Memory B cell (primary cell): ENCODE measurements at regions not wholly inside any gene's neighbourhood (a gene's known extent, or its start where the extent isn't known, plus 50 kb on each side); places are given as distances from the start of the nearest gene placed in this dataset.

Experiments used
- ATAC-seq: fragments of 150-1000 bp; cut with Tn5 transposase; 2 replicates; pipeline ENCODE4 v1.10.0; 2021; ENCODE audit warnings: low read depth, mild to moderate bottlenecking, moderate library complexity
- DNase-seq, 2 donors: peaks; one replicate each; pipeline ENCODE4 v3.0.0; 2022; ENCODE audit warnings: low spot score in 2 of 2
- H3K27ac Mint-ChIP-seq: one replicate; pipeline ENCODE4 v1.8.0; 2022; ENCODE audit warnings: mild to moderate bottlenecking, moderate library complexity, mixed read lengths
- H3K27me3 Mint-ChIP-seq: one replicate; pipeline ENCODE4 v1.8.0; 2022; ENCODE audit warnings: mixed read lengths
- H3K36me3 Mint-ChIP-seq: one replicate; pipeline ENCODE4 v1.8.0; 2022; ENCODE audit warnings: mild to moderate bottlenecking, mixed read lengths
- H3K4me1 Mint-ChIP-seq: one replicate; pipeline ENCODE4 v1.8.0; 2022; ENCODE audit warnings: mixed read lengths
- H3K4me3 Mint-ChIP-seq: one replicate; pipeline ENCODE4 v1.8.0; 2022; ENCODE audit warnings: mild to moderate bottlenecking, moderate library complexity, mixed read lengths
- H3K9me3 Mint-ChIP-seq: one replicate; pipeline ENCODE4 v1.8.0; 2022; ENCODE audit warnings: mixed read lengths

GRCh38 chr5:145227881-145228280 lies 607.3 kb downstream of the PRELID2 start:
- Mint-ChIP-seq H3K9me3 (peaks cover 1% of the 10 kb centered on the region), H3K27ac (no peak overlapping the region), H3K4me1 (no peaks in the 10 kb centered on the region), H3K36me3 (no peaks in the 10 kb centered on the region), H3K27me3 (no peaks in the 10 kb centered on the region), H3K4me3 (no peak overlapping the region)
- no peak for DNase-seq
- ATAC-seq, result no peak

DNA sequence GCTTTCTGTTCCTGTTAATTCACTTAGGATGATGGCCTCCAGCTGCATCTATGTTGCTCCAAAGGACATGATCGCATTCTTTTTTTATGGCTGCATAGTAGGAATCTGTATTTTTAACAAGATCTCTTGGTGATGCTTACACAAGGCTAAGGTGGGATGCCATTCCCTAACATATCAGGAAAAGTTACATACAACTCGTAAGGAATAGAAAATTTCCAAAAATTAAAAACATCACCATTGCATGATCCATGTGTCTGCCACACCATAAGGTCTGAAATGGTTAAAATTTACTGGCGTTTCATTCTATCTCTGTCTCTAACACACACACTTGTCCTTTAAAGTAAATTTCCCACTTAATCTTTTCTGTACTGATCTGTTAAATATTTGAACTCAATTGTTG lies 608.4 kb downstream of the PRELID2 start:
- Mint-ChIP-seq H3K36me3 (no peaks in the 10 kb centered on the region), H3K27ac (no peak overlapping the region), H3K9me3 (peaks cover 1% of the 10 kb centered on the region), H3K27me3 (no peaks in the 10 kb centered on the region), H3K4me1 (no peaks in the 10 kb centered on the region), H3K4me3 (no peak overlapping the region)
- DNase-seq, result no peak
- ATAC-seq, result no peak

DNA sequence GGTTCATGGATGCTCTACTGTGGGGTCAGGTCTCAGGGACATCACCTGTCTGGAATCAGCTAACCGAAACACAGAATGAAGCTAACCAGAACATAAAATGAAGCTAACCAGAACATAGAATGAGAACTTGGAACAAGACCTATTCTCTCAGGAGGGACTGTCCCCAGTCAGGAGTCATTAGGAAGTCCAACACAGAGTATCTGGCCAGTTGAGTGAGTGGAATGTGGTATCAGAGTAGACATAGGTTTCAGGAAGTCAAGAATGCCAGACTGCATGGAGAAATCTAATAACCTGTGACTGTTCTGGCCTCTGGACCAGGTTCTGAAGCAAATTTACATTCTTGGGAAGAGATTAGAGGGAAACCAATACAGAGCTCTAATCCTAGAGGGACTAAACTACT lies 609.6 kb downstream of the PRELID2 start:
- Mint-ChIP-seq H3K27me3 (no peaks in the 10 kb centered on the region), H3K4me1 (no peaks in the 10 kb centered on the region), H3K27ac (no peak overlapping the region), H3K4me3 (no peak overlapping the region), H3K9me3 (no peaks in the 10 kb centered on the region), H3K36me3 (no peaks in the 10 kb centered on the region)
- ATAC-seq (no peak), DNase-seq (no peak)

- ATAC-seq, result no peak
- Mint-ChIP-seq H3K9me3 (no peaks in the 10 kb centered on the region), H3K36me3 (no peaks in the 10 kb centered on the region), H3K4me3 (no peak overlapping the region), H3K27me3 (no peaks in the 10 kb centered on the region), H3K4me1 (no peaks in the 10 kb centered on the region), H3K27ac (no peak overlapping the region)
- DNase-seq, result no peak
These were observed 611.6 kb downstream of the PRELID2 start for GRCh38 chr5:145223582-145223981.

DNA sequence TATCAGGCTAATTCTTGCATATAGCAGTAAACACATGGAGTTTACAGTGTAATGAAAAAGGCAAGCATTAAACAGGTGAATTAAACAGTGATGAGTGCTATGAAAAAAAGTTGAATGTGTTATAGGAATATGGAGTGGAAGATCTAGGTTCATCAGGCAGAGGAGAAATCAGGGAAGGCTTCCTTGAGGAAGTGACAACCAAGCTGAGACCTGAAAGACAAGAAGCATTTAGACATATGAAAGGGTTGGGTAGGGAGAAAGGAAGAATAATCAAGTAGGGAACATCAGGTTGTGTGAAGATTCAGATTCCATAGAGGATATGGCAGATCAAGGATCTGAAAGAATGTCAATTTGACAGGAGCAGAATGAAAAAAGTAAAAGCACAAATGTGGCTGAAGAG lies 612.5 kb downstream of the PRELID2 start:
- no peaks in the 10 kb centered on the region for H3K4me1 Mint-ChIP-seq
- no peak for ATAC-seq

DNA sequence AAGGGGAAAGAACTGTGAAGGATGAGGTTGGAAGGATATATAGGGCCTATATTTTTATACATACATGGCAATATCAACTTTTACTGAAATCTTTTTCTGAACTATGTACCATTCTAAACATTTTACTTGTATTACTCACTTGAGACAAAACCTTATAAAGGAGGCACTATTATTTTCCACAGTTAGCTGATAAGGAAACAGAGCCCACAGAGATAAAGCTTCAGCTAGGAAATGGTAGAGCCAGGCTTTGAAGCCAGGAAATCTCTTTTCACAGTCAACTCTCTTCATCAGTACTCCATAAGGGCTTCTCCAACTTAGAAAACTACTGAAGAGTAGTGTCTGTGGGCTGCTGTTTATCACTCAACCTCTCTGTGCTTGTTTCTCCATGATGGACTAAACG lies 613.7 kb downstream of the PRELID2 start:
- no peaks in the 10 kb centered on the region for H3K36me3 Mint-ChIP-seq
- H3K4me1 Mint-ChIP-seq, result no peaks in the 10 kb centered on the region
- no peak for DNase-seq
- H3K27me3 Mint-ChIP-seq, result no peaks in the 10 kb centered on the region
- no peak overlapping the region for H3K27ac Mint-ChIP-seq
- no peak for ATAC-seq
- H3K4me3 Mint-ChIP-seq, result no peak overlapping the region
- H3K9me3 Mint-ChIP-seq, result no peaks in the 10 kb centered on the region

More for the DNA sequence above, 612.5 kb downstream of the PRELID2 start:
- Mint-ChIP-seq H3K27ac (no peak overlapping the region), H3K27me3 (no peaks in the 10 kb centered on the region), H3K4me3 (no peak overlapping the region), H3K9me3 (no peaks in the 10 kb centered on the region), H3K36me3 (no peaks in the 10 kb centered on the region)
- no peak for DNase-seq

GRCh38 chr5:145220481-145220880 lies 614.7 kb downstream of the PRELID2 start:
- Mint-ChIP-seq H3K4me3 (no peak overlapping the region), H3K27ac (no peak overlapping the region), H3K36me3 (no peaks in the 10 kb centered on the region), H3K27me3 (no peaks in the 10 kb centered on the region), H3K4me1 (no peaks in the 10 kb centered on the region), H3K9me3 (peaks cover 1% of the 10 kb centered on the region)
- DNase-seq (no peak), ATAC-seq (no peak)

DNA sequence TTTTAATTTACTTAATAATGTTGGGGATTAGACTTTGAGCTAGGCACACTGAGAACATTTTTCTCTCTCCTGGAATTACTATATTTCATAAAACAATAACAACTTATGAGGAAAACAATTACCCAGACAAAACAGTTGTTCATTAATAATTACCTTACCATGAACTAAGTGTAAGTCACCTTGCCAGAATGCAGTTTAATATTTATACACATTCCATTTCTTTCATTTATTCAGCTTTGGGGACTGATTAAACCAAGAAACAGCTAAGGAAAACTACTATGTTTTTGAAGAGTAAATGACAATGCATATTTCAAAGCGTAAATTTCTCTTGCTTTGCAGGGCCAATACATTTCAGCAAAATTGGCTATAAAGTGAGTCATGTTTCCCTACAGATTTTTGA lies 616.2 kb downstream of the PRELID2 start:
- Mint-ChIP-seq H3K4me1 (no peaks in the 10 kb centered on the region), H3K27me3 (no peaks in the 10 kb centered on the region), H3K36me3 (no peaks in the 10 kb centered on the region), H3K9me3 (peaks cover 8% of the 10 kb centered on the region), H3K27ac (no peak overlapping the region), H3K4me3 (no peak overlapping the region)
- DNase-seq (no peak), ATAC-seq (no peak)

DNA sequence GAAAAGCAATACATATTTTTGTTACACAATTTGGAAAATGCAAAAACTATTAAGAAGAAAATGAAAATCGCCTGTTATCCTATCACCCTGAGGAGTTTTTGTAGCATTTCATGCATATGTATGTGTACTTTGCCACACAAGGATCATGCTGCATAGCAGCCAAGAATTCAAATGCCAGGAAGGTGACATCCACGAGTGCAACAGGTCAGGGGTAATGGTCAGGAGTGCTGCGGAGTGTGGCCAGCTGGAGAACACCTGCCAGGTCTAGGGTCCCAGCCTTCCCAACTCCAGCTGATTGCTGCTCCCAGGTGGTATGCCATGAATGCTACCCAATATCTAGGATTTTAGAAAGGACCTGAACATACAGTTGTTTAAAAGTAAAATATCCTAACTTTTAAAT lies 617.1 kb downstream of the PRELID2 start:
- Mint-ChIP-seq H3K27ac (no peak overlapping the region), H3K36me3 (no peaks in the 10 kb centered on the region), H3K9me3 (peaks cover 8% of the 10 kb centered on the region), H3K4me3 (no peak overlapping the region), H3K27me3 (no peaks in the 10 kb centered on the region), H3K4me1 (no peaks in the 10 kb centered on the region)
- ATAC-seq, result no peak
- no peak for DNase-seq

- H3K4me3 Mint-ChIP-seq, result no peak overlapping the region
These were observed 625.1 kb downstream of the PRELID2 start for GRCh38 chr5:145210020-145210419.

DNA sequence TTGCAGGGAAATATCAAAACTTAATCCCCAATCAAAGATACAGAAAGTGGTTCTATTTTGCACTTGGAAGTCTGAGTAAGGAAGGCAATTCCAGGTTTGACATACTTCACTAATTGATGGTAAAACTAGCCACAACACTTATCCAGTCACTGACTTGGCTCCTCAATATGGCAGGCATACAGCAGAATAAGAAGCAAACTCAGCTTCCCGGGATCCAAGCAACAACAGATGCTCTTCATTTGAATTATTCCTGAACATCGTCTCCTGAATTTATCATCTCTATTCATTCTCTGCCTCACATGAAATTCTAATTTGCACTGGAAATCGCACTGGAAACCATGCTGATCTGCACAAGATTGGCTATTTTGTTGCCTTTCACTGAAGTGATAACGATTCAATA lies 629.6 kb downstream of the PRELID2 start:
- no peaks in the 10 kb centered on the region for H3K4me1 Mint-ChIP-seq
- peaks cover 2% of the 10 kb centered on the region for H3K27me3 Mint-ChIP-seq
- DNase-seq (no peak), ATAC-seq (no peak)
- no peaks in the 10 kb centered on the region for H3K36me3 Mint-ChIP-seq
- H3K27ac Mint-ChIP-seq, result no peak overlapping the region
- H3K9me3 Mint-ChIP-seq, result peaks cover 5% of the 10 kb centered on the region
- no peak overlapping the region for H3K4me3 Mint-ChIP-seq

More at GRCh38 chr5:145210020-145210419, 625.1 kb downstream of the PRELID2 start:
- no peaks in the 10 kb centered on the region for H3K36me3 Mint-ChIP-seq
- H3K4me1 Mint-ChIP-seq, result no peaks in the 10 kb centered on the region
- H3K27me3 Mint-ChIP-seq, result no peaks in the 10 kb centered on the region
- peaks cover 8% of the 10 kb centered on the region for H3K9me3 Mint-ChIP-seq
- no peak for ATAC-seq
- no peak overlapping the region for H3K27ac Mint-ChIP-seq
- DNase-seq, result no peak

DNA sequence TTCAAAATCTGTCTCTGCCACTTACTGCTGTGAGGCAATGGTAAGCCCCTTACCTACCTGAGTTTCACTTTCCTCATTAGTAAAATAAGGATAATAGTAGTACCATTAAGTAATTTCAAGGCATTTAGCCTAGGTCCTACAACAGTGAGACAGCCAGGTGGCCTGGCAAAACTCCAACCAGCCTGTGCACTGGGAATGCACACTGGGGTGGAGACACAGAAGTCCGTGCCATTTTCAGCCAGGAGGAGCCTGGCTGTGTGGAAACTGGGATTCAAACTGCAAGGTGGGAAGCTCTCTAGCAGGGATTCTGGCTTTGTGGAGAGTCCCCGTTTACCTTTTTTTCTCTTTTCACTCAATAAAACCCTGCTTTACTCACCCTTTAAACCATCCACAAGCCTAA lies 630.4 kb downstream of the PRELID2 start:
- Mint-ChIP-seq H3K36me3 (no peaks in the 10 kb centered on the region), H3K4me3 (no peak overlapping the region), H3K9me3 (peaks cover 5% of the 10 kb centered on the region), H3K4me1 (no peaks in the 10 kb centered on the region), H3K27ac (no peak overlapping the region), H3K27me3 (peaks cover 2% of the 10 kb centered on the region)
- no peak for ATAC-seq
- no peak for DNase-seq

DNA sequence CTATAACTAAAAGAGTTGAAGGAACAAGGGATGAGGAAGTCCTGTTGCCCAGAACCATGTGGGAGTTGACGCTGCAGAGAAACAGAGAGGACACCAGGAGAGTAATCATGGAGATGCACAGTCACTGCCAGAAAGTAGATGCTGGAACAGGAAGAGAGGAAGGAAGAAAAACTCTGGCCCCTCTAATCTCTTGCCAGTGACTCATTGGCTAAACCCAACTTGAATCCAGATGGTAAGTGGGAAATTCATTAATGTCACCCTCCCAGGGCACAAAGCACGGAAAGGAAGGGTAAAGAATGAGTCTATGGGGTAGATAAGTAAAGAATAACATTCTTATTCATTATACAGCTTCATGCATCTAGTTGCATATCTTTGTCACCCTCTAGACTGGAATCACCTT lies 631.9 kb downstream of the PRELID2 start:
- ATAC-seq, result no peak
- no peaks in the 10 kb centered on the region for H3K4me1 Mint-ChIP-seq
- H3K4me3 Mint-ChIP-seq, result no peak overlapping the region

GRCh38 chr5:145198525-145199260 lies 636.4 kb downstream of the PRELID2 start:
- ATAC-seq, result no peak
- no peak overlapping the region for H3K4me3 Mint-ChIP-seq
- peaks cover 2% of the 10 kb centered on the region for H3K27me3 Mint-ChIP-seq
- no peak for DNase-seq
- no peaks in the 10 kb centered on the region for H3K4me1 Mint-ChIP-seq
- no peaks in the 10 kb centered on the region for H3K36me3 Mint-ChIP-seq
- H3K9me3 Mint-ChIP-seq, result peaks cover 3% of the 10 kb centered on the region
- no peak overlapping the region for H3K27ac Mint-ChIP-seq

More for the DNA sequence above, 631.9 kb downstream of the PRELID2 start:
- DNase-seq, result no peak
- Mint-ChIP-seq H3K27me3 (peaks cover 2% of the 10 kb centered on the region), H3K27ac (no peak overlapping the region), H3K36me3 (no peaks in the 10 kb centered on the region), H3K9me3 (peaks cover 3% of the 10 kb centered on the region)

DNA sequence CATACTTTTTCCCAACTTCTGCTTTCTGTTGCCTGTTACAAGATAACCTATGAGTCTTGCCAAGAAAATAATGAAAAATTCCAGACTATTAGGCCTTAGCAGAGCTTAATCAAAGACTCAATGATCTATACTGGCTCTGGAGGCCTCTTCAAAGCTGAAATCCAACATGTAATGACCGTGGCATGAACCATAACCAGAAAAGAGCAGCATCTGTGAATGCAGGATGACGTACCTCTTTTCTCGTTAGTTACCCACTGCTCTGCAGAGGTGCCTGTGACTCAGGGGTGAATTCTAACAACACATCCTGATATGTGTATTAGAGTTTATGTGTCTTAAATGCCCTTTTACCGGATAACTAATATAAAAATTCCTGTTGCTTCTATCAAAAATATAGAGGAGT lies 645.4 kb downstream of the PRELID2 start:
- Mint-ChIP-seq H3K9me3 (peaks cover 3% of the 10 kb centered on the region), H3K27me3 (no peaks in the 10 kb centered on the region), H3K36me3 (no peaks in the 10 kb centered on the region), H3K4me1 (no peaks in the 10 kb centered on the region), H3K4me3 (no peak overlapping the region), H3K27ac (no peak overlapping the region)
- ATAC-seq (no peak), DNase-seq (no peak)
